GM23248 (cell line): ENCODE measurements at regions not wholly inside any gene's neighbourhood (a gene's known extent, or its start where the extent isn't known, plus 50 kb on each side); places are given as distances from the start of the nearest gene placed in this dataset.

ENCODE experiments used
- EZH2 ChIP-seq: fragments of 200-600 bp; sonication (generic); IDR thresholded peaks from 2 replicates; pipeline ENCODE4 v1.6.1; 2018; ENCODE audit warnings: antibody characterized with exemption, mild to moderate bottlenecking; ENCODE audit not compliant: insufficient read depth, poor library complexity, severe bottlenecking
- EZH2phosphoT487 ChIP-seq: fragments of 200-600 bp; sonication (generic); IDR thresholded peaks from 2 replicates; pipeline ENCODE4 v1.6.1; 2018; ENCODE audit warnings: antibody characterized with exemption, moderate library complexity, mild to moderate bottlenecking, low read depth; ENCODE audit not compliant: insufficient read depth

DNA sequence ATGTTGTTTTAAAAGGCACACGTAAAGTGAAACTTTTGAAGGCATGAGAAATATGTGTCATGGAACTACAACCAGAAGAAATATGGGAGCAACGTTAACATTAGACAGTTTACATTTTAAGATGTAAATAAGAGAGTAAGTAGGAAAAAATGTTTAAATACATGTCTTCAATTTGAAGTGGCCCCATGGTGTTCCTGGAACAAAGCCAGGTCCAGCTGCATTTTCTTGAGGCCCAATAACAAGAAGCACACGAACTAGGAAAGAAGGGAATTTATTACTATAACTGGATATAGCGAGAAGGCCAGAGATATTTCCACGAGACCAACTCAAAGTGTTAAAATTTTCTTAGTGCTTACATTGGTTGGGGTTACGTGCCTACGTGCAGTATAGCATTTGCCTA is 458.1 kb downstream of the KCTD8 start:
- TF ChIP-seq EZH2phosphoT487 (no peak), EZH2 (no peak)
